SU-DHL-6 (cell line): ENCODE measurements at regions not wholly inside any gene's neighbourhood (a gene's known extent, or its start where the extent isn't known, plus 50 kb on each side); places are given as distances from the start of the nearest gene placed in this dataset.

ENCODE experiments used
- EZH2phosphoT487 ChIP-seq: fragments of 200-600 bp; sonication (generic), shearing (Covaris generic); conservative IDR thresholded peaks from 2 replicates; pipeline ENCODE4 v1.6.1; 2018; ENCODE audit warnings: mild to moderate bottlenecking, antibody characterized with exemption, low read length, moderate library complexity, mixed read lengths
- TF ChIP-seq, protein P1 (sequence below): fragments of 200-600 bp; sonication (generic); IDR thresholded peaks from one replicate; pipeline ENCODE4 v1.5.1; 2017; ENCODE audit warnings: antibody characterized with exemption, mild to moderate bottlenecking, low read length, moderate library complexity; ENCODE audit not compliant: insufficient read depth, poor library complexity, severe bottlenecking

GRCh38 chr12:77368379-77368778, 303.0 kb upstream of the E2F7 start:
- TF ChIP-seq, protein P1, sequence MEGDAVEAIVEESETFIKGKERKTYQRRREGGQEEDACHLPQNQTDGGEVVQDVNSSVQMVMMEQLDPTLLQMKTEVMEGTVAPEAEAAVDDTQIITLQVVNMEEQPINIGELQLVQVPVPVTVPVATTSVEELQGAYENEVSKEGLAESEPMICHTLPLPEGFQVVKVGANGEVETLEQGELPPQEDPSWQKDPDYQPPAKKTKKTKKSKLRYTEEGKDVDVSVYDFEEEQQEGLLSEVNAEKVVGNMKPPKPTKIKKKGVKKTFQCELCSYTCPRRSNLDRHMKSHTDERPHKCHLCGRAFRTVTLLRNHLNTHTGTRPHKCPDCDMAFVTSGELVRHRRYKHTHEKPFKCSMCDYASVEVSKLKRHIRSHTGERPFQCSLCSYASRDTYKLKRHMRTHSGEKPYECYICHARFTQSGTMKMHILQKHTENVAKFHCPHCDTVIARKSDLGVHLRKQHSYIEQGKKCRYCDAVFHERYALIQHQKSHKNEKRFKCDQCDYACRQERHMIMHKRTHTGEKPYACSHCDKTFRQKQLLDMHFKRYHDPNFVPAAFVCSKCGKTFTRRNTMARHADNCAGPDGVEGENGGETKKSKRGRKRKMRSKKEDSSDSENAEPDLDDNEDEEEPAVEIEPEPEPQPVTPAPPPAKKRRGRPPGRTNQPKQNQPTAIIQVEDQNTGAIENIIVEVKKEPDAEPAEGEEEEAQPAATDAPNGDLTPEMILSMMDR: no peak
- TF ChIP-seq EZH2phosphoT487: no peak
